GM21390 (cell line): ENCODE measurements at regions not wholly inside any gene's neighbourhood (a gene's known extent, or its start where the extent isn't known, plus 50 kb on each side); places are given as distances from the start of the nearest gene placed in this dataset.

Experiments
- ATAC-seq: cut with Tn5 transposase; IDR thresholded peaks from one replicate; pipeline ENCODE4 v1.9.1; 2021; ENCODE audit not compliant: unreplicated experiment

GRCh38 chr2:14120376-14120775 lies 512.1 kb upstream of the LRATD1 start:
- ATAC-seq = no peak

- ATAC-seq = no peak
These were observed 508.9 kb upstream of the LRATD1 start for GRCh38 chr2:14123436-14124103.

- ATAC-seq = no peak
These were observed 506.8 kb upstream of the LRATD1 start for GRCh38 chr2:14125624-14126293.

- ATAC-seq = no peak
These were observed 505.7 kb upstream of the LRATD1 start for GRCh38 chr2:14126846-14127245.

DNA sequence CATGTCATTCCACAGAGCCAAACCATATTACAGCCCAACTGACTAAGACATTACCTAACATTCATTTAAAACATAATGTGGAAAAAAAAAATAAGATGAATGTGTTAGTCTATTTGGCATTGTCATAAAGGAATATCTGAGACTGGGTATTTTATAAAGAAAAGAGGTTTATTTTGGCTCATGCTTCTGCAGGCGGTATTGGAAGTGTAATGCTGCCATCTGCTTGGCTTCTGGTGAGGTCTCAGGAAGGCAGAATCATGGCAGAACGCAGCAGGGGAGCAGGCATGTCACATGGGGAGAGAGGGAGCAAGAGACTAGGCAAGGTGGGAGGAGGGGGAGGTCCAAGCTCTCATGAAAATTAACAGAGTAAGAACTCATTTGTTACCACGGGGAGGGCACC lies 504.8 kb upstream of the LRATD1 start:
- ATAC-seq = no peak

DNA sequence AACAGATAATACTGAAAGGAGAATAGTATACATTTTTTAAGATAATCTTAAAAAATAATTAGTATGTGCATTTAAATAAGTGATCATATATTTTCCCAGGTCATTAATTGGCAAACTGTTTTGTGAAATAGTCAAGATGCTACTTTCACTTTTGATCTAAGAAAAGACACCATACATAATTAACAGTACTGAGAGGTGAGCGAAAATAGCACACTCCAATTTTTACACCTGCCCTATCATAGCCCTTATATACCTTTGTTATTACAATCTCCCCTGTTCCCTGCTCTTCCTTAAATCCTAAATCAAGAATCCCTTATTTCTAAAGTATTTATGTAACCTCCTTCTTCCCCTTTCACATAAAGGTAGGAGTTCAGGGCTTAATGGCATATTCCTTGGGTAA lies 500.1 kb upstream of the LRATD1 start:
- ATAC-seq = no peak

DNA sequence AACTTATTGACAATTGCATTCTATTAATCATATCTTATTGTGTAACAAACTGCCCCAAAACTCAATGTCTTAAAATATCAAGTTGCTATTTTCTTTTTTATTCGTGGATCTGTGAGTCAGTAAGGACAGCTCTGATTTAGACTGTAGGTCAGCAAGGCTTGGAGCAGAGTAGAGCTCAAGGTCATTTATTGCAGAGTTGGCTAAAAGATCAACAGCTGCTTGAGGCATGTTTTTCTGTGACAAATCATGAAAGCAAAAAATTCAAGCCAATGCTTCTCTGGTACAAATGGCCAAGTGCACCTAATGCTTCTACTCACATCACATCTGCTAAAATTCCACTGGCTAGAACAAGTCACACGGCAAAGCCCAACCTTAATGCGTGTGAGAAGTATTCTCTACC lies 497.7 kb upstream of the LRATD1 start:
- no peak for ATAC-seq

DNA sequence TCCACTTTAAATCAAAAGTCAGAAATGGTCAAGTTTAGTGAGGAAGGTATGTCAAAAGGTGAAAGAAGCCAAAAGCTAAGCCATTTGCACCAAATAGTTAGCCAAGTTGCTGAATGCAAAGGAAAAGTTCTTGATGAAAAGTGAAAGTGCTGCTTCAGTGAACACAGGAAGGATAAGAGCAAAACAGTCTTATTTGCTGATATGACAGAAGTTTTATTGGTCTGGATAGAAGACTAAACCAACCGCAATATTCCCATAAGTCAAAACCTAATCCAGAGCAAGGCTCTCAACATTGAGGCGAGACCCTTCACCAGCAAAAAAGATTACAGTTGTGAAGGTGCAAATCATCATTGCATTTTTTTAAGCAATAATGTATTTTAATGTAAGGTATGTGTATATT lies 496.5 kb upstream of the LRATD1 start:
- ATAC-seq = no peak

DNA sequence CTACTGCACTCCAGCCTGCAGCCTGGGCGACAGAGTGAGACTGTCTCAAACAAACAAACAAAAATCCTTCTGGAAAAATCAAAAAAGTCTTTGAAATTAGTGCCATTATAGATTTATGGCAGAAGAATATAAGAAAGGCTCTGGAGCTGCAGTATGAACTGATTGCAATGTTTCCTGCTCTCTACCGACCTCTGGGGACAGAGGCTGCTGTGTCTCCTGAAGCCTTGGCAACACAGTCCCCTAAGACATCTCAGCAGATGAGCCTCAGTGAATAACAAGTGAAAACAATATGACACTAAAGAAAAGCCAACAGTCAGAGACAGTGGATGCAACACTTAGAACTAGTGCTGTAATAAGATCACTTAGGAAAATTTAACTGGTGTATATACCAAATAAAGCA lies 494.9 kb upstream of the LRATD1 start:
- ATAC-seq = no peak

DNA sequence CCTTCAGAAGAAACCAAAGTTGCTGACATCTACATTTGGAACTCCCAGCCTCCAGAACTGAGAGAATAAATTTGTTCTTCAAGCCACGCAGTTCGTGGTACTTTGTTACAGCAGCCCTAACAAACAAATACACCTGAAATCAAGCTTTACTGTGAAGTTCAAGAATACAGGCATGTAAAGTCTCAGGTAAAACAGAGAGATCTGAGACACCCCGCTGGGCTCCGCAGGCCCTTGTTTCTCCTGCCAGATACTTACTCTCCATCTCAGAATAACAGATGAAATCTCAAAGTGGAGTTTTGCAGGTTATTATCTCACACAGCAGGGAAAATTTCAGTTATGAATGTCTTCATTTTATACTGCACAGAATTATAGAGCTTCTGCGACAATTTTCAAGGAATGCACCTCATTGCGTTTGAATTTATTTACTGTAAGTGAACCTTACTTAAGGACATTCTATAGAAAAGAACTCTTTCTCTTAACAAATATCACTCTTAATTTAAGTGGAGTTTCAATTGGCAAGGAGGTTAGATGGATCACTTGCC lies 492.4 kb upstream of the LRATD1 start:
- ATAC-seq = no peak

DNA sequence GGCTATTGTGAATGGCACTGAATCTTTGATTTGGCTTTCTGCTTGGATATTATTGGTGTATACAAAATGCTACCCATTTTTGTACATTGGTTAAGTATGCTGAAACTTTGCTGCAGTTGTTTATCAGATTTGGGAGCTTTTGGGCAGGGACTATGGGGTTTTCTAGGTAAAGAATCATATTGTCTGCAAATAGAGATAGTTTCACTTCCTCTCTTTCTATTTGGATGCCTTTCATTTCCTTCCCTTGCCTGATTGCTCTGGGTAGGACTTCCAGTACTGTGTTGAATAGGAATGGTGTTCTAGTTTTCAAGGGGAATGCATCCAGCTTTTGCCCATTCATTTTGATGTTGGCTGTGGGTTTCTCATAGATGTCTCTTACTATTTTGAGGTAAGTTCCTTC lies 489.1 kb upstream of the LRATD1 start:
- ATAC-seq = no peak

GRCh38 chr2:14148216-14148615 lies 484.3 kb upstream of the LRATD1 start:
- ATAC-seq = no peak

DNA sequence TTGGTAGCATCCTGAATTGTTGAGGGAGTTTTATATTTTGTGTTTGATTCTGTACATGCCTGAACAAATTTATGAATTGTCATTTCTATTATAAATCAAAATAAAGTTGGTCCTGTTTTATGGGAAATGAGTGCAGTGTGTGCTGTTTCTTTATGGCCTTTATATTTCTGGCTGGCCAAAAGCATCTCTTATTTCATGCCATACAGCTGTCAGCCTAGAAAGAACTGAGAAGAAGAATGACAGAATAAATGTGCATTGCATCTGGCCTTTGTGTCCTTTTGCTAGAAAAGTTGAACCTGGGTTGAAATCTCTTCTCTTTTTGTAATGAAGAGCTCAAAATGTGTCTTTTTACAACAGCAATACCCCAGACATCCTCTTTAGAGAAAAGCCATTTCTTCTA lies 474.7 kb upstream of the LRATD1 start:
- no peak for ATAC-seq

GRCh38 chr2:14180333-14180732 lies 452.2 kb upstream of the LRATD1 start:
- no peak for ATAC-seq

DNA sequence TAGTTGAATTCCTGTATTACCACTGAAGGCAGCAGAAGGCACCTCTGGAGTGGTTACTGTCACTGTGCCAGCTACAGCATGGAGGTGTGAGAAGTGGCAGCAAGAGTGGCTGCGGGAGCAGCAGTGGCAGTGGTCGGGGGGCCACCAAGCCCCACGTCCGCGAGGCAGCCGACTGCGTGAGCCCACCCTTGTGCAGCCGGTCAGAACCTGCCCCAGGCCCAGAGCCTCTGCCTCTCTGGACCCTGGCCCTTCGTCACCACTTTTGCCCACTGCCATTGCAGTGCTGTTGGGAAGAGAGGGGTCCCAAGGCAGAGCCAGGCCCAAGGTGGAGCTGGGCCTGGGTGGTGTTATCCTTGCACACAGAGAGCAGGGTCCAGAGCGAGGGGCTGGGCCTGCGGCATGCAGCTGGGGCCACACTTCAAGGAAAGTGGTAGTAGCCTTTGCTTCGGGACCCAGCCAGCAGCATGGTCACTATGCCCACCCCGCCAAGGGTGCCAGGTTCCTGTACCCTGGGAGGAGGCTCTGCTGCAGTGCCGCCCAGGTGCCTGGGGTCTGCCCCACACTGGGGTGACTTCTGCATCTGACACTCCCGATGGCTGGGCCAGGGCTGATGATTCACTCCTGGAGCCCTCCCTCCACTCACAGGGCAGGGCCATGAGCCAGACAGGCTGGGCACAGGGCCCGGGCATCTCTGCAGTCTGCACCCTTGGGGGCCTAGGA lies 450.1 kb upstream of the LRATD1 start:
- ATAC-seq = no peak

- no peak for ATAC-seq
These were observed 446.6 kb upstream of the LRATD1 start for GRCh38 chr2:14185906-14186305.

- ATAC-seq = no peak
These were observed 444.1 kb upstream of the LRATD1 start for GRCh38 chr2:14188446-14188845.

DNA sequence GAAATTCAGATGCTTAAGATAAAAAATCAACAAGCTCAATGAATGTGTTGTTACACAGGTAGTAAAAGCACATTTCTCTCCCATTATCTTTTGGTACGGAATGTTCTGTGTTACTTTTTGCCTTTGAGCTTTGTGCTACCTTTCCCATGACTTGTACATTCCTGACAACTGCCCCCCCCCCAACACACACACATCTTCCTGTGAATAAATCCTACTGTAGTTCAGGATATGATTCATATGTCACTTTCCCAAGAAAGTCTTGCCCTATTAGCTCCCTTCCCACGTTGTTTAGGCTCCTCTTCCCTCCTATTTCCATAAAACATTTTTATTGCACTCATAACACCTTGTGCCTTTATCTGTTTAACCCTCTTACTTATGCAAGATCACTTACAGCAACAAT lies 442.6 kb upstream of the LRATD1 start:
- ATAC-seq = no peak

- no peak for ATAC-seq
These were observed 438.3 kb upstream of the LRATD1 start for GRCh38 chr2:14194233-14194632.

DNA sequence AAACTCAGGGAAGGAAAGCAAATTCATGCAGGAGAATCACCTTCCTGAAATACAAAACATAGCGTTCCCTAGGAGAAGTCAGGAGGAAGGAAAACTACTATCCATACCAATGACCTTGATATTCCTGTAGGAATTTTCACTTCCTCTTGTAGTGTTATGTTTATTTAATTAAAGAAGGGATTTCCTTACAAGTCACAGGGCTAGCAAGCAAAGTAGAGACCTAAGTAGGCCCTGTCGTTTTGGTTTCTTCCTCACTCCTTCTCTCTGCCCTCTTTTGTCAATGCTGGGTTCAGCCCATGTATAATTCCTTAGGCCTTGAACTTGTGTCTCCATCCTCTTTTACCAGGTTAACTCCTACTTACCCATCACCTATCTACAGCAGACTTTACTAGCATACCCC lies 435.2 kb upstream of the LRATD1 start:
- ATAC-seq = no peak

- ATAC-seq = no peak
These were observed 433.5 kb upstream of the LRATD1 start for GRCh38 chr2:14199040-14199439.

DNA sequence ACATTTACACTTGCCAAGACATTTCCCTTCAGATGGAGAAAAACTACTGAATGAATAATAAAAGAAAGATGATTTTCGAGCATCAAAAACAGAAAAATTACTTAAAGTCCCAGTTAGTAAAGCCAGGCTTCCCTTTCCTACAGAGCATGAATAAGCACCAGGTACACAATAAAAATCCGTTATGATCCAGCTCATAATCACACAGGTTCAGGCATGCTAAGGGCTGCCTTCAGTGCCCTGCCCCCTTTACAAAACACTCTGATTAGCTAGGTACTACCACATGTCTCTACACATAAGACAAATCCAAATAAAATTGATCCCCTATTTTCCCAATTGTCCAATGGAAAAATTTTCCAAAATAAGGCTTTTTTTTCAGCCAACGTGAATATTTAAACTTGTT lies 413.2 kb upstream of the LRATD1 start:
- no peak for ATAC-seq
